ENCODE measurements at regions not wholly inside any gene's neighbourhood (a gene's known extent, or its start where the extent isn't known, plus 50 kb on each side); places are given as distances from the start of the nearest gene placed in this dataset. TPM values are rescaled to one million over a fixed set of nuclear protein-coding genes. Genes with fewer than 3 reads are reported as not detected.

- H3F3A ChIP-seq (ENCODE audit: low read depth): peaks cover 18% of the 10 kb centered on the region
- Mint-ChIP-seq H3K27ac (no peak overlapping the region), H3K9me3 (no peaks in the 10 kb centered on the region), H3K4me1 (peaks cover 20% of the 10 kb centered on the region), H3K27me3 (ENCODE audit: insufficient read depth, low read depth) (peaks cover 7% of the 10 kb centered on the region), H3K4me3 (no peak overlapping the region), H3K36me3 (peaks cover 1% of the 10 kb centered on the region)
- H3K9ac ChIP-seq: no peak overlapping the region
- peaks cover 29% of the 10 kb centered on the region for H3K4me1 ChIP-seq
- DNase-seq (ENCODE audit: low spot score): no peak
- no peak overlapping the region for H3K27ac ChIP-seq
- no peak overlapping the region for H3K4me3 ChIP-seq
- H3K9me3 ChIP-seq (ENCODE audit: low read depth): no peaks in the 10 kb centered on the region
- no peaks in the 10 kb centered on the region for H3K79me2 ChIP-seq (ENCODE audit: low read depth)
- H3K36me3 ChIP-seq: no peaks in the 10 kb centered on the region
- H3K27me3 ChIP-seq: no peaks in the 10 kb centered on the region
- no peaks in the 10 kb centered on the region for H4K20me1 ChIP-seq (ENCODE audit: low read depth)
- no peak overlapping the region for H2AFZ ChIP-seq (replicated peaks)
- no peak for TF ChIP-seq EZH2phosphoT487 (IDR thresholded peaks at IDR 0.05)
- no peak for TF ChIP-seq CTCF (IDR thresholded peaks at IDR 0.05)
- no peak for TF ChIP-seq EZH2 (IDR thresholded peaks at IDR 0.05)
- H3K4me2 ChIP-seq: no peak overlapping the region
Observed at GRCh38 chr6:93471281-93471680, 51.9 kb upstream of the EPHA7 start.

Small RNAs in the stretch of these regions (small RNA-seq; reads per million reads assigned to genes)
- gene AL078595.1 (not detected), gene RF00425 (not detected)

All from neural progenitor cell (in vitro differentiated cells).